Tibial nerve (tissue), 4 donors: ENCODE measurements at regions not wholly inside any gene's neighbourhood (a gene's known extent, or its start where the extent isn't known, plus 50 kb on each side); places are given as distances from the start of the nearest gene placed in this dataset.

Experiments used
- CTCF ChIP-seq, 5 experiments: fragments of 200-600 bp in 3 of 5; fragments of 450-650 bp in 2 of 5; sonication (generic) in 3 of 5; IDR thresholded peaks; one replicate each; pipeline ENCODE4 v1.5.1; 2016 to 2019; ENCODE audit warnings: antibody characterized with exemption in 5 of 5, mild to moderate bottlenecking in 3 of 5, moderate library complexity in 2 of 5
- EP300 ChIP-seq, 2 donors: sonication (generic); formaldehyde crosslinking; IDR thresholded peaks; one replicate each; pipeline ENCODE4 v1.6.1; 2017; ENCODE audit warnings: antibody characterized with exemption in 2 of 2, mild to moderate bottlenecking in 1 of 2
- POLR2A ChIP-seq, 2 donors: fragments of 450-650 bp; IDR thresholded peaks; one replicate each; pipeline ENCODE4 v1.6.1; 2017; ENCODE audit warnings: antibody characterized with exemption in 2 of 2, mild to moderate bottlenecking in 2 of 2, moderate library complexity in 2 of 2

GRCh38 chr2:106299696-106300095 is 105.6 kb upstream of the UXS1 start:
- TF ChIP-seq POLR2A (IDR thresholded peaks at IDR 0.05) (no peak), CTCF (IDR thresholded peaks at IDR 0.05) (no peak), EP300 (IDR thresholded peaks at IDR 0.05) (no peak)
